MM.1S (cell line): ENCODE measurements at regions not wholly inside any gene's neighbourhood (a gene's known extent, or its start where the extent isn't known, plus 50 kb on each side); places are given as distances from the start of the nearest gene placed in this dataset.
"Not testable (repeated sequence)": the region's sequence is repeated elsewhere in the genome, so short reads cannot be mapped to it uniquely, and the experiment has no call there.

Experiments used
- DNase-seq: peaks from one replicate; pipeline ENCODE4 v3.0.0-alpha.2; 2015
- H2AFZ ChIP-seq: fragments of 300-600 bp; sonication (generic); 2 replicates; pipeline ENCODE4 v1.6.0; 2016; ENCODE audit warnings: antibody characterized with exemption, low read length
- H3F3A ChIP-seq: fragments of 300-600 bp; sonication (generic); 2 replicates; pipeline ENCODE4 v1.6.1; 2016; ENCODE audit warnings: mild to moderate bottlenecking, antibody characterized with exemption, low read length, moderate library complexity, mixed read lengths; ENCODE audit not compliant: insufficient read depth
- H3K27ac ChIP-seq: fragments of 300-600 bp; sonication (generic); 2 replicates; pipeline ENCODE4 v1.5.1; 2016; ENCODE audit warnings: mild to moderate bottlenecking, low read length
- H3K27me3 ChIP-seq: fragments of 300-600 bp; sonication (generic); replicated peaks from 2 replicates; pipeline ENCODE4 v1.6.0; 2016; ENCODE audit warnings: low read length; ENCODE audit not compliant: insufficient read depth
- H3K36me3 ChIP-seq: fragments of 300-600 bp; sonication (generic); replicated peaks from 2 replicates; pipeline ENCODE4 v1.6.1; 2016; ENCODE audit warnings: mild to moderate bottlenecking, low read length, mixed read lengths; ENCODE audit not compliant: insufficient read depth
- H3K4me1 ChIP-seq: fragments of 300-600 bp; sonication (generic); 2 replicates; pipeline ENCODE4 v1.6.1; 2016; ENCODE audit warnings: low read length, mixed read lengths
- H3K4me2 ChIP-seq: fragments of 300-600 bp; sonication (generic); 2 replicates; pipeline ENCODE4 v1.6.0; 2016; ENCODE audit warnings: low read depth, low read length
- H3K4me3 ChIP-seq: fragments of 300-600 bp; sonication (generic); 2 replicates; pipeline ENCODE4 v1.5.1; 2016; ENCODE audit warnings: low read length, mixed read lengths
- H3K79me2 ChIP-seq: fragments of 300-600 bp; sonication (generic); 2 replicates; pipeline ENCODE4 v1.6.1; 2016; ENCODE audit warnings: mixed run types, low read length, mixed read lengths
- H3K9ac ChIP-seq: fragments of 300-600 bp; sonication (generic); 2 replicates; pipeline ENCODE4 v1.6.1; 2016; ENCODE audit warnings: low read length, mixed read lengths
- H3K9me2 ChIP-seq: fragments of 300-600 bp; sonication (generic); replicated peaks from 2 replicates; pipeline ENCODE4 v1.6.1; 2016; ENCODE audit warnings: mild to moderate bottlenecking, low read length, mixed read lengths; ENCODE audit not compliant: insufficient read depth
- H3K9me3 ChIP-seq: fragments of 300-600 bp; sonication (generic); replicated peaks from 2 replicates; pipeline ENCODE4 v1.6.1; 2016; ENCODE audit warnings: mild to moderate bottlenecking, low read length, mixed read lengths; ENCODE audit not compliant: insufficient read depth
- H4K20me1 ChIP-seq: fragments of 300-600 bp; sonication (generic); 2 replicates; pipeline ENCODE4 v1.6.1; 2016; ENCODE audit warnings: mild to moderate bottlenecking, low read length, moderate library complexity, mixed read lengths; ENCODE audit not compliant: insufficient read depth
- EZH2 ChIP-seq: fragments of 300-600 bp; sonication (generic); optimal IDR thresholded peaks from 2 replicates; pipeline ENCODE3; 2017; ENCODE audit warnings: low read depth, mild to moderate bottlenecking, antibody characterized with exemption, low read length, mixed read lengths
- EZH2phosphoT487 ChIP-seq: fragments of 300-600 bp; sonication (generic); IDR thresholded peaks from 2 replicates; pipeline ENCODE4 v1.6.1; 2018; ENCODE audit warnings: antibody characterized with exemption, low read length
- TF ChIP-seq, protein P1 (sequence below): fragments of 300-600 bp; sonication (generic); IDR thresholded peaks from 2 replicates; pipeline ENCODE4 v1.5.1; 2016; ENCODE audit warnings: antibody characterized with exemption, low read length, mixed read lengths

DNA sequence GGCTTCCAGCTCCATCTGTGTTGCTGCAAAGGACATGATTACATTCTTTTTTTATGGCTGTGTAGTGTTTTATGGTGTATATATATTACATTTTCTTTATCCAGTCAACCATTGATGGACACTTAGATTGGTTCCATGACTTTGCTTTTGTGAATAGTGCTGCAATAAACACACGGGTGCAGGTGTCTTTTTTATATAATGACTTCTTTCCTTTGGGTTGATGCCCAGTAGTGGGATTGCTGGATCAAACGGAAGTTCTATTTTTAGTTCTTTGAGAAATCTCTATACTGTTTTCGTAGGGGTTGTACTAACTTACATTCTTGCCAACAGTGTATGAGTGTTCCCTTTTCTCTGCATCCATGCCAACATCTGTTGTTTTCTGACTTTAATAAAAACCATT is 189.7 kb downstream of the ACTR3B start:
- no peak overlapping the region for H2AFZ ChIP-seq

DNA sequence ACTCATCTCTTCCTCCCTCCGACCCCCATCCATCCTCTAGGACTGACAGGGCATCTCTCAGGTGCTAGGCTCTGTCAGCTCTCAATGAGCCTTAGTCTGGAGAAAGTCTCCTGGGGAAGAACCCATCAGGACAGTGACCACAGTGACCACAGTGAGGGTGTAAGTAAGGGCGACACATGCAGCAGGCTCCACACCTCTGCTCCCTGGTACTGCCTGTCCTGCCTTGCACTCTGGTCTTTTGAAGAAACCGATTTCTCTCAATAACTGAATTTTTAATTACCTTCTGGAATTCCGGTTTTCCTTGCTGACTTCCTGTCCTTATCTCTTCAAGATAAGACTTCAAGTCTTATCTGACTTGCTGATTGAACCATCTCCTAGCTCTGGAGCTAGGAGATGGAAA is 190.2 kb downstream of the ACTR3B start:
- Histone ChIP-seq H3K27ac (no peak overlapping the region), H3K4me1 (no peaks in the 10 kb centered on the region), H2AFZ (no peak overlapping the region), H4K20me1 (no peaks in the 10 kb centered on the region), H3F3A (no peaks in the 10 kb centered on the region), H3K9ac (no peak overlapping the region), H3K36me3 (no peaks in the 10 kb centered on the region), H3K4me2 (no peak overlapping the region), H3K4me3 (no peak overlapping the region), H3K9me3 (no peaks in the 10 kb centered on the region), H3K27me3 (no peaks in the 10 kb centered on the region), H3K79me2 (no peaks in the 10 kb centered on the region), H3K9me2 (no peaks in the 10 kb centered on the region)
- TF ChIP-seq, protein P1, sequence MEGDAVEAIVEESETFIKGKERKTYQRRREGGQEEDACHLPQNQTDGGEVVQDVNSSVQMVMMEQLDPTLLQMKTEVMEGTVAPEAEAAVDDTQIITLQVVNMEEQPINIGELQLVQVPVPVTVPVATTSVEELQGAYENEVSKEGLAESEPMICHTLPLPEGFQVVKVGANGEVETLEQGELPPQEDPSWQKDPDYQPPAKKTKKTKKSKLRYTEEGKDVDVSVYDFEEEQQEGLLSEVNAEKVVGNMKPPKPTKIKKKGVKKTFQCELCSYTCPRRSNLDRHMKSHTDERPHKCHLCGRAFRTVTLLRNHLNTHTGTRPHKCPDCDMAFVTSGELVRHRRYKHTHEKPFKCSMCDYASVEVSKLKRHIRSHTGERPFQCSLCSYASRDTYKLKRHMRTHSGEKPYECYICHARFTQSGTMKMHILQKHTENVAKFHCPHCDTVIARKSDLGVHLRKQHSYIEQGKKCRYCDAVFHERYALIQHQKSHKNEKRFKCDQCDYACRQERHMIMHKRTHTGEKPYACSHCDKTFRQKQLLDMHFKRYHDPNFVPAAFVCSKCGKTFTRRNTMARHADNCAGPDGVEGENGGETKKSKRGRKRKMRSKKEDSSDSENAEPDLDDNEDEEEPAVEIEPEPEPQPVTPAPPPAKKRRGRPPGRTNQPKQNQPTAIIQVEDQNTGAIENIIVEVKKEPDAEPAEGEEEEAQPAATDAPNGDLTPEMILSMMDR, result no peak
- TF ChIP-seq EZH2 (no peak), EZH2phosphoT487 (no peak)
- no peak for DNase-seq

More for the DNA sequence above, 189.7 kb downstream of the ACTR3B start:
- no peaks in the 10 kb centered on the region for H3K9me2 ChIP-seq
- no peak for DNase-seq
- no peak overlapping the region for H3K4me2 ChIP-seq
- 0 out of 2 replicates have a peak, but pooled peaks cover 3% of the 10 kb centered on the region for H3F3A ChIP-seq
- no peaks in the 10 kb centered on the region for H3K4me1 ChIP-seq
- no peaks in the 10 kb centered on the region for H3K79me2 ChIP-seq
- no peak overlapping the region for H3K9ac ChIP-seq
- H3K36me3 ChIP-seq, result no peaks in the 10 kb centered on the region
- H4K20me1 ChIP-seq, result no peaks in the 10 kb centered on the region
- H3K27me3 ChIP-seq, result no peaks in the 10 kb centered on the region
- H3K4me3 ChIP-seq, result no peak overlapping the region
- no peak overlapping the region for H3K27ac ChIP-seq
- no peaks in the 10 kb centered on the region for H3K9me3 ChIP-seq
- TF ChIP-seq EZH2 (no peak), EZH2phosphoT487 (no peak)
- TF ChIP-seq, protein P1, result no peak

- Histone ChIP-seq H3K9me3 (no peaks in the 10 kb centered on the region), H3K27me3 (no peaks in the 10 kb centered on the region), H3K4me2 (no peak overlapping the region), H3F3A (no peaks in the 10 kb centered on the region), H3K9me2 (no peaks in the 10 kb centered on the region), H3K79me2 (no peaks in the 10 kb centered on the region), H3K4me1 (no peaks in the 10 kb centered on the region), H3K9ac (no peak overlapping the region), H3K36me3 (no peaks in the 10 kb centered on the region), H3K27ac (no peak overlapping the region), H3K4me3 (no peak overlapping the region), H4K20me1 (no peaks in the 10 kb centered on the region), H2AFZ (no peak overlapping the region)
- TF ChIP-seq EZH2, result no peak
- DNase-seq, result no peak
Observed at GRCh38 chr7:152956006-152956405, 196.5 kb downstream of the ACTR3B start.

DNA sequence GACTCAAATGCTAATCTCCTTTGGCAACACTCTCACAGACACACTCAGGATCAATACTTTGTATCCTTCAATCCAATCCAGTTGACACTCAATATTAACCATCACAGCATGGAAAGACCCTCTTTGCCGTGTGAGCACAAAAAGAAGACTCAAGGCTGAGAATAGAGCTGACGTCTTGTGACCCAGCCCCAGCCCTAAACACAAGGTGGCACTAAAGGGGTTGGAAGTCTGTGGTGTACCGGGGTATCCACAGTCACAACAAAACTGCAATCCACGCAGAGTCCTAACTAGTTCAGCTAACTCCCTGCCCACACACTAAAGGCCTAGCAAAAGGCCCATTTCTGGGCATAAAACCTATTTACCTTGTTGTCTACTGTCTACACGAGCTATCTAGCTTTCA is 200.1 kb downstream of the ACTR3B start:
- Histone ChIP-seq H3K36me3 (no peaks in the 10 kb centered on the region), H3K9me2 (no peaks in the 10 kb centered on the region), H3K9me3 (no peaks in the 10 kb centered on the region), H2AFZ (no peak overlapping the region), H4K20me1 (no peaks in the 10 kb centered on the region), H3K4me3 (no peak overlapping the region), H3K4me2 (no peak overlapping the region), H3K9ac (no peak overlapping the region), H3K27me3 (no peaks in the 10 kb centered on the region), H3F3A (no peaks in the 10 kb centered on the region), H3K4me1 (no peaks in the 10 kb centered on the region), H3K27ac (no peak overlapping the region), H3K79me2 (no peaks in the 10 kb centered on the region)
- no peak for DNase-seq
- TF ChIP-seq EZH2 (no peak), EZH2phosphoT487 (no peak)
- TF ChIP-seq, protein P1, result no peak

DNA sequence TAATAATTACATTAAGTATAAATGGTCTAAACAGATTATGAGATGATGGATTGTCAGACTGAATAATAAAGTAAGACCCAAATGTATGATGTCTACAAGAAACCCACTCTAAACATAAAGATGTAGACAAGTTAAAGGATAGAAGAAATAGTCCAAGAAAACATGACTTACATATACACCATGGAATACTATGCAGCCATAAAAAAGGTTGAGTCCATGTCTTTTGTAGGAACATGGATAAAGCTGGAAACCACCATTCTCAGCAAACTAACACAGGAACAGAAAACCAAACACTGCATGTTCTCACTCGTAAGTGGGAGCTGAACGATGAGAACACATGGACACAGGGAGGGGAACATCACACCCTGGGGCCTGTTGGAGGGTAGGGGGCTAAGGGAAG is 202.2 kb downstream of the ACTR3B start:
- not testable (repeated sequence) for H4K20me1 ChIP-seq, H2AFZ ChIP-seq, H3K4me2 ChIP-seq, H3K79me2 ChIP-seq, H3K9ac ChIP-seq, H3K9me3 ChIP-seq, H3F3A ChIP-seq, H3K9me2 ChIP-seq, H3K27me3 ChIP-seq, DNase-seq, H3K4me3 ChIP-seq, H3K4me1 ChIP-seq, H3K27ac ChIP-seq, H3K36me3 ChIP-seq
